ENCODE measurements at regions not wholly inside any gene's neighbourhood (a gene's known extent, or its start where the extent isn't known, plus 50 kb on each side); places are given as distances from the start of the nearest gene placed in this dataset.

DNA sequence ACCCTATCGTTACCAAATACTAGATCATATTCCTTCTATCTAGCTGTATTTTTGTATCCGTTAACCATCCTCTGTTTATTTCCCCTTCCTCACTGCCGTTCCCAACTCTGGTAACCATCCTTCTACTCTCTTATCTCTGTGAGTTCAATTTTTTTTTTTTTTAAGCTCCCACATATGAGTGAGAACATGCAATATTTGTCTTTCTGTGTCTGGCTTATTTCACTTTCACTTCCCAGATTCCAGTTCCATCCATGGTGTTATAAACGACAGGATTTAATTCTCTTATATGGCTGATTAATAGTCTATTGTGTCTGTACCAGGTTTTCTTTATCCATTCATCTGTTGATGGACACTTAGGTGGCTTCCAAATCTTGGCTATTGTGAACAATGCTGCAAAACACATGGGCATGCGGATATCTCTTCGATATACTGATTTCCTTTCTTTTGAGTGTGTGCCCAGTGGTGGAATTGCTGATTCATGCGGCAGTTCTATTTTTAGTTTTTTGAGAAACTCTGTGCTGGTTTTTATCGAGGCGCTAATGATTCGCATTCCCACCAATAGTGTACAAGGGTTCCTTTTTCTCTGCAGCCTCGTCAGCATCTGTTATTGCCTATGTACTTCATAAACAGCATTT is 599.6 kb downstream of the TMEM114 start:
- TF ChIP-seq JUND (IDR thresholded peaks at IDR 0.05; ENCODE audit: low read depth): no peak
- in situ Hi-C loops (cut with HindIII; ENCODE audit: low pct_unique_long_range_greater_than_20kb, low sequenced_read_pairs): no loop called here
- no peak for DNase-seq (ENCODE audit: low read depth in 1 of 2, low spot score in 1 of 2)

DNA sequence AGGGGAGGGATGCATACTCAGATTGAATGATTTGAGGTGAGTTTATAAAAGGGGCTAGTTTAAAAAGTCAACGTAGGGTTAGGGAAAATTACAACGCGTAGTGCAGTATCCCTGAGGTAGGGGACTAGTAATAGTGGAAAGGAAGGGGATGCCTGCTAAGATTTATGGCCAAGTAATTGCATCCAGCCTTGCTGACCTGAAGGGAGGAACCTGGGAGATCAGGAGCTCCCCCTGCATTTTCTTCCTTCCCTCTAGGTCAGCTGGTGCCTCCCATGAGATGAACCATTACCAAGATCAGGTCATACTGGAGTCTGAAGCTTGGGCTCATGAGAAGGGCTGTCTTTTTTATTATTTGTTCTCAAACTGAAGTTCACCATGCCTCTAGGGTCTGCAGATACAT is 606.6 kb downstream of the TMEM114 start:
- no peak for DNase-seq (ENCODE audit: low read depth in 1 of 2, low spot score in 1 of 2)
- in situ Hi-C loops (cut with HindIII; ENCODE audit: low pct_unique_long_range_greater_than_20kb, low sequenced_read_pairs): no loop called here
- TF ChIP-seq JUND (IDR thresholded peaks at IDR 0.05; ENCODE audit: low read depth): no peak

DNA sequence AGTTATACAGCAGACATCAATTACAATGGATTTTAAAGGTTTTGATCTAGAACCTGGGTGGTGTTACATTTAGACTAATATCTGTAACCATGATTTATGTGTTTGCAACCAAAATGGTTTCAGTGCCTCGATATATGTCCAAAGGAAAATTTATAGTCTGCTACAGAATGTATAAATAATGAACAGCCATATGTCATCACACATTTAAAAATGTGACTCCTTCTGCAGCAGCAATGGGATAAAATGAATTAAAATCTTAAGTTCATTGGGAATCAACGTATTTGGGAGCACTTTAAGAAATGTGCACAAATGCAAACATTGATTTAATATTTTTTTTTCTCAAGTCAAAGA is 610.2 kb downstream of the TMEM114 start:
- in situ Hi-C loops (cut with HindIII; ENCODE audit: low pct_unique_long_range_greater_than_20kb, low sequenced_read_pairs): no loop called here
- no peak for DNase-seq (ENCODE audit: low read depth in 1 of 2, low spot score in 1 of 2)
- no peak for TF ChIP-seq JUND (IDR thresholded peaks at IDR 0.05; ENCODE audit: low read depth)

GRCh38 chr16:7979448-7980132 is 610.7 kb downstream of the TMEM114 start:
- in situ Hi-C loops (cut with HindIII; ENCODE audit: low pct_unique_long_range_greater_than_20kb, low sequenced_read_pairs): no loop called here
- no peak for DNase-seq (ENCODE audit: low read depth in 1 of 2, low spot score in 1 of 2)
- no peak for TF ChIP-seq JUND (IDR thresholded peaks at IDR 0.05; ENCODE audit: low read depth)

DNA sequence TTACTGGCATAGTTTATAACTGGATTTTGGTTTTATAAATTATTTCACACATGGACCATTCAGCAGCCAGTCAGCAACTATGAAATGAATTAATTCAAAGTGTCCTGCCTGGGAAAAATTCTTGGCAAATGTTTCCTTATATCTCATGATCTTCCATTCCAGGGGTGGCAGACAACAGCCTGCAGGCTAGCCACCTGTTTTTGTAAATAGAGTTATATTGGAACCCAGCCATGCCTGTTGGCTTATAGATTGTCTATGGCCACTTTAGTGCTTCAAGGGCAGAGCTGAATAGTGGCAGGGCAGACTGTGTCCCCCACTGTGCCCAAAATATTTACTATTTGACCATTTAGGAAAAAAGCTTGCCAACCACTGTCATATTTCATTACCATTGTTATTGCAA is 613.7 kb downstream of the TMEM114 start:
- in situ Hi-C loops (cut with HindIII; ENCODE audit: low pct_unique_long_range_greater_than_20kb, low sequenced_read_pairs): no loop called here
- peak in 1 of 2 experiments; percentile 64 for DNase-seq (ENCODE audit: low read depth in 1 of 2, low spot score in 1 of 2)
- peak; percentile 26; the same call in 1 of the 2 replicates for TF ChIP-seq JUND (IDR thresholded peaks at IDR 0.05; ENCODE audit: low read depth)

- no peak for TF ChIP-seq JUND (IDR thresholded peaks at IDR 0.05; ENCODE audit: low read depth)
- DNase-seq (ENCODE audit: low read depth in 1 of 2, low spot score in 1 of 2): no peak
- in situ Hi-C loops (cut with HindIII; ENCODE audit: low pct_unique_long_range_greater_than_20kb, low sequenced_read_pairs): no loop called here
Observed at GRCh38 chr16:7976125-7976524, 614.2 kb downstream of the TMEM114 start.

DNA sequence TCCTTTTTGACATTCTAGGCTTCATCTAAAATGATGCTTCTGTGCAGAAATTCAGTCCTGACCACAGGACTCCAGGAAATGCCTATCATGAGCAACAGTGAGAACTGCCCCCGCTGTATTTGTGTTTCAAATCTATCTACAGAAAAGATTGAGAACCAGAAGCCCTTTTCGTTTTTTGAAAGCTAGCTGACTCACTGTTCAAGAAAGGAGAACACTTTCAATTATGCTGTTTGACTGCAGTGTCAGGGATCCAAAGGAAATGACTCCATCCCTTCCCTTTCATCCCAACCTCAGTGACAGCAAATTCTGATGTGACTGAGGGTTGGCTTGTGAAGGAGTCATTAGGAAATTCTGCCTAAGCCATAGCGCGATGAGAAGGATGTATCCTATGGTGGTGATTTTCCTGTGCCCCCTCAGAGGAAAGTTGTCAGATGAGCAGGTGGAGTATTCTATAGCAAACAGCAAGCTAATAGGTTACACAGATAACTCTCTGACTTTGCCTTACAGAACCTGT is 622.3 kb downstream of the TMEM114 start:
- no peak for DNase-seq (ENCODE audit: low read depth in 1 of 2, low spot score in 1 of 2)
- TF ChIP-seq JUND (IDR thresholded peaks at IDR 0.05; ENCODE audit: low read depth): no peak
- in situ Hi-C loops (cut with HindIII; ENCODE audit: low pct_unique_long_range_greater_than_20kb, low sequenced_read_pairs): no loop called here

DNA sequence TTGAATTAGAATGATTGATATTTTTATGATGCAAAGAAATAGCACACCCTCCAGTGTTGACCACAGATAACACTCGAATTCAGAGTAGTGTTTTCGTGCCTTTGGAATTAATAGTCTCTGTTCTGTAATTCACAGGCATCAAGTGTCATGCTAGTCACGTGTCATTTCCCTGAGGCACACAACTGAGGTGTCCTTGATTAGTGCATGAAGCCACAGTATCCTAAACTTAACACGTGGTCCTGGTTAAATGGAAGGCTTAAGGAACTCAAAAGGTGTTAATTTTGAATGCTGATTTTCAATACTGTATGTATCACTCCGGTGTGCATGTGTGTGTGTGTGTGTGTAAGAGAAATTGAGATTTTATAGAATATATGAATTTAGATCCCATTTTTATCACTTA is 625.6 kb downstream of the TMEM114 start:
- TF ChIP-seq JUND (IDR thresholded peaks at IDR 0.05; ENCODE audit: low read depth): no peak
- in situ Hi-C loops (cut with HindIII; ENCODE audit: low pct_unique_long_range_greater_than_20kb, low sequenced_read_pairs): no loop called here
- DNase-seq (ENCODE audit: low read depth in 1 of 2, low spot score in 1 of 2): no peak

GRCh38 chr16:7964167-7964566 is 626.1 kb downstream of the TMEM114 start:
- in situ Hi-C loops (cut with HindIII; ENCODE audit: low pct_unique_long_range_greater_than_20kb, low sequenced_read_pairs): no loop called here
- no peak for TF ChIP-seq JUND (IDR thresholded peaks at IDR 0.05; ENCODE audit: low read depth)
- no peak for DNase-seq (ENCODE audit: low read depth in 1 of 2, low spot score in 1 of 2)

GRCh38 chr16:7962091-7962879 is 628.0 kb downstream of the TMEM114 start:
- no peak for DNase-seq (ENCODE audit: low read depth in 1 of 2, low spot score in 1 of 2)
- in situ Hi-C loops (cut with HindIII; ENCODE audit: low pct_unique_long_range_greater_than_20kb, low sequenced_read_pairs): no loop called here
- no peak for TF ChIP-seq JUND (IDR thresholded peaks at IDR 0.05; ENCODE audit: low read depth)

GRCh38 chr16:7957151-7957550 is 624.5 kb downstream of the RBFOX1 start:
- DNase-seq (ENCODE audit: low read depth in 1 of 2, low spot score in 1 of 2): no peak
- in situ Hi-C loops (cut with HindIII; ENCODE audit: low pct_unique_long_range_greater_than_20kb, low sequenced_read_pairs): no loop called here
- TF ChIP-seq JUND (IDR thresholded peaks at IDR 0.05; ENCODE audit: low read depth): no peak

GRCh38 chr16:7953360-7953759 is 620.7 kb downstream of the RBFOX1 start:
- TF ChIP-seq JUND (IDR thresholded peaks at IDR 0.05; ENCODE audit: low read depth): no peak
- in situ Hi-C loops (cut with HindIII; ENCODE audit: low pct_unique_long_range_greater_than_20kb, low sequenced_read_pairs): no loop called here
- no peak for DNase-seq (ENCODE audit: low read depth in 1 of 2, low spot score in 1 of 2)

DNA sequence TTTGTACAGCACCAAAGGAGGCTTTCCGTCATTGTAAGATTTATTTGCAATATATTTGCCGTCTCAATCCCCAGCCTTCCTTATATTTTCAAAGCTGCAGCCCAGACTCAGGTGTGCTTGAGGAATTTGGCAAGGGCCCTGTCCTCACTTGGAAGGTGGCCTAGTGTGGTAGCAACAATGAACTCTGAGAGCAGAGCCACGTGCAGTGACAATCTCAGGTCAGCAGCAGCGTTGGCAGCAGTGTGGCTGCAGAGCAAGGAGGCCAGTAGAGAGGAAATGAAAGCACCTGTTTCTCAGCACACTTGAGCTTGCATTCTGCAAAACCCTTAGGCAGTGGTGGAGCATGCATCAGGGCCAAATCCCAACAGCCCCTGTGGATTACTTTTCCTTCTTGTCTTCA is 613.5 kb downstream of the RBFOX1 start:
- no peak for DNase-seq (ENCODE audit: low read depth in 1 of 2, low spot score in 1 of 2)
- in situ Hi-C loops (cut with HindIII; ENCODE audit: low pct_unique_long_range_greater_than_20kb, low sequenced_read_pairs): no loop called here
- no peak for TF ChIP-seq JUND (IDR thresholded peaks at IDR 0.05; ENCODE audit: low read depth)
